Gastroesophageal sphincter (tissue), 3 donors: ENCODE measurements at regions not wholly inside any gene's neighbourhood (a gene's known extent, or its start where the extent isn't known, plus 50 kb on each side); places are given as distances from the start of the nearest gene placed in this dataset.

Source experiments
- POLR2AphosphoS5 ChIP-seq: sonication (generic); formaldehyde crosslinking; IDR thresholded peaks from one replicate; pipeline ENCODE4 v1.6.1; 2017; ENCODE audit warnings: antibody characterized with exemption
- TF ChIP-seq, protein P1 (sequence below), 4 experiments: fragments of 200-600 bp in 2 of 4; fragments of 450-650 bp in 2 of 4; sonication (generic) in 1 of 4; IDR thresholded peaks; one replicate each; pipeline ENCODE4 v1.5.1; 2017 to 2019; ENCODE audit warnings: antibody characterized with exemption in 4 of 4, mild to moderate bottlenecking in 2 of 4, moderate library complexity in 2 of 4

DNA sequence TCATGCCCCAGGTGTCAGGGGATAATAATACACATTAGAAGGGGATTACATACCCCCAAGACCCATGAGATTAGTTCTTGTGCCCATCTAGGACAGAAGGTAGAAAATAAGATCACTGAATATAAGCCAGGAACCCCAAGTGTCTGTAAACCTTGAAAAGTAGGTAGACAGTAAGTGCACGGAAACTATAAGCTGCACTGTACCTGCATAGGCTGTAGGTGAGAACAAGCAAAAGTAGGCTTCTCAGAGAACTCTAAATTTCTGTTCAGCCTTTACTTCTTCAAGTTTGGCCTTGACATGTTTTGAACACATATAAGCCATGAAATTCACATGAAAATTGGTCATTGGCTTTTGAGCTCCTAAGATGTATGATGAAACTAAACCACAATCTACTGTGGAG is 113.0 kb upstream of the FSIP2 start:
- TF ChIP-seq, protein P1, sequence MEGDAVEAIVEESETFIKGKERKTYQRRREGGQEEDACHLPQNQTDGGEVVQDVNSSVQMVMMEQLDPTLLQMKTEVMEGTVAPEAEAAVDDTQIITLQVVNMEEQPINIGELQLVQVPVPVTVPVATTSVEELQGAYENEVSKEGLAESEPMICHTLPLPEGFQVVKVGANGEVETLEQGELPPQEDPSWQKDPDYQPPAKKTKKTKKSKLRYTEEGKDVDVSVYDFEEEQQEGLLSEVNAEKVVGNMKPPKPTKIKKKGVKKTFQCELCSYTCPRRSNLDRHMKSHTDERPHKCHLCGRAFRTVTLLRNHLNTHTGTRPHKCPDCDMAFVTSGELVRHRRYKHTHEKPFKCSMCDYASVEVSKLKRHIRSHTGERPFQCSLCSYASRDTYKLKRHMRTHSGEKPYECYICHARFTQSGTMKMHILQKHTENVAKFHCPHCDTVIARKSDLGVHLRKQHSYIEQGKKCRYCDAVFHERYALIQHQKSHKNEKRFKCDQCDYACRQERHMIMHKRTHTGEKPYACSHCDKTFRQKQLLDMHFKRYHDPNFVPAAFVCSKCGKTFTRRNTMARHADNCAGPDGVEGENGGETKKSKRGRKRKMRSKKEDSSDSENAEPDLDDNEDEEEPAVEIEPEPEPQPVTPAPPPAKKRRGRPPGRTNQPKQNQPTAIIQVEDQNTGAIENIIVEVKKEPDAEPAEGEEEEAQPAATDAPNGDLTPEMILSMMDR (IDR thresholded peaks at IDR 0.05): no peak
- TF ChIP-seq POLR2AphosphoS5: no peak
